SKM-1 (cell line): ENCODE measurements at regions not wholly inside any gene's neighbourhood (a gene's known extent, or its start where the extent isn't known, plus 50 kb on each side); places are given as distances from the start of the nearest gene placed in this dataset.
"Not testable (repeated sequence)": the region's sequence is repeated elsewhere in the genome, so short reads cannot be mapped to it uniquely, and the experiment has no call there.

Experiments
- DNase-seq: peaks from one replicate; lab custom pipeline; 2025; ENCODE audit not compliant: unreplicated experiment; lab: John Stamatoyannopoulos, UW

- no peak for DNase-seq
These were observed 582.7 kb downstream of the REEP3 start for GRCh38 chr10:64103750-64104470.

GRCh38 chr10:64109926-64110495, 588.8 kb downstream of the REEP3 start:
- no peak for DNase-seq

GRCh38 chr10:64112701-64113355, 591.6 kb downstream of the REEP3 start:
- DNase-seq: peak; percentile 12

GRCh38 chr10:64113375-64113774, 592.2 kb downstream of the REEP3 start:
- DNase-seq: no peak

GRCh38 chr10:64113792-64114191, 592.6 kb downstream of the REEP3 start:
- DNase-seq: no peak

- DNase-seq: no peak
These were observed 594.3 kb downstream of the REEP3 start for GRCh38 chr10:64115471-64115870.

- DNase-seq: peak; percentile 11
These were observed 594.9 kb downstream of the REEP3 start for GRCh38 chr10:64115908-64116643.

GRCh38 chr10:64116707-64117106, 595.5 kb downstream of the REEP3 start:
- DNase-seq: no peak

GRCh38 chr10:64118736-64119135, 597.5 kb downstream of the REEP3 start:
- DNase-seq: no peak

- DNase-seq: not testable (repeated sequence)
These were observed 599.2 kb downstream of the REEP3 start for GRCh38 chr10:64120301-64120980.

- no peak for DNase-seq
These were observed 609.0 kb downstream of the REEP3 start for GRCh38 chr10:64130152-64130551.

GRCh38 chr10:64134676-64135075, 613.5 kb downstream of the REEP3 start:
- DNase-seq: no peak

- no peak for DNase-seq
These were observed 621.2 kb downstream of the REEP3 start for GRCh38 chr10:64142395-64142794.

GRCh38 chr10:64148607-64149006, 627.4 kb downstream of the REEP3 start:
- no peak for DNase-seq

- DNase-seq: no peak
These were observed 635.0 kb downstream of the REEP3 start for GRCh38 chr10:64156166-64156565.

GRCh38 chr10:64158551-64158950, 637.4 kb downstream of the REEP3 start:
- no peak for DNase-seq

- no peak for DNase-seq
These were observed 639.0 kb downstream of the REEP3 start for GRCh38 chr10:64159910-64160872.

- no peak for DNase-seq
These were observed 649.6 kb downstream of the REEP3 start for GRCh38 chr10:64170791-64171190.

GRCh38 chr10:64173826-64174225, 652.6 kb downstream of the REEP3 start:
- no peak for DNase-seq

GRCh38 chr10:64174666-64175255, 653.6 kb downstream of the REEP3 start:
- DNase-seq: no peak
